C4-2B (cell line): ENCODE measurements at regions not wholly inside any gene's neighbourhood (a gene's known extent, or its start where the extent isn't known, plus 50 kb on each side); places are given as distances from the start of the nearest gene placed in this dataset.

Experiments used
- ZFX ChIP-seq: fragments of 450-650 bp; IDR thresholded peaks from 2 replicates; pipeline ENCODE4 v1.6.1; 2017
- TF ChIP-seq, protein P1 (sequence below): fragments of 450-650 bp; conservative IDR thresholded peaks from 2 replicates; pipeline ENCODE4 v1.5.1; 2017; ENCODE audit warnings: mild to moderate bottlenecking

DNA sequence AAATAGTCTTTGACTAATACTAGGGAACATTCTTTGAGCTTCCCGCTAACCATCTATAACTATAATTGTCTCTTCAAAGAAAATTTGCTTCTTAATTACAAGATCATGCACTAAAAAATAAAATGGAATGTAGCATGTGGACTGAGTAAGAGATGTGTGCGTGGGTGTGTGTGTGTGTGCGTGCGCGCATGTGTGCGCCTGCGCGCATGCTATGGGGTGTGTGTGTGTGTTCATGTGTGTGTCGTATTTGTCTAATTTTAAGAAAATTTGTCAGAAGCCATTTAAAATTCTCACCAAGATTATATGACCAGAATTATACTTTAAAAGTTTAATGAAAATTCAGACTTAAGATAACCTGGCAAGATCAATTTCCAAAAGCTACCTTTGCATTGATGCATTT is 593.0 kb downstream of the ACTL7B start:
- TF ChIP-seq, protein P1, sequence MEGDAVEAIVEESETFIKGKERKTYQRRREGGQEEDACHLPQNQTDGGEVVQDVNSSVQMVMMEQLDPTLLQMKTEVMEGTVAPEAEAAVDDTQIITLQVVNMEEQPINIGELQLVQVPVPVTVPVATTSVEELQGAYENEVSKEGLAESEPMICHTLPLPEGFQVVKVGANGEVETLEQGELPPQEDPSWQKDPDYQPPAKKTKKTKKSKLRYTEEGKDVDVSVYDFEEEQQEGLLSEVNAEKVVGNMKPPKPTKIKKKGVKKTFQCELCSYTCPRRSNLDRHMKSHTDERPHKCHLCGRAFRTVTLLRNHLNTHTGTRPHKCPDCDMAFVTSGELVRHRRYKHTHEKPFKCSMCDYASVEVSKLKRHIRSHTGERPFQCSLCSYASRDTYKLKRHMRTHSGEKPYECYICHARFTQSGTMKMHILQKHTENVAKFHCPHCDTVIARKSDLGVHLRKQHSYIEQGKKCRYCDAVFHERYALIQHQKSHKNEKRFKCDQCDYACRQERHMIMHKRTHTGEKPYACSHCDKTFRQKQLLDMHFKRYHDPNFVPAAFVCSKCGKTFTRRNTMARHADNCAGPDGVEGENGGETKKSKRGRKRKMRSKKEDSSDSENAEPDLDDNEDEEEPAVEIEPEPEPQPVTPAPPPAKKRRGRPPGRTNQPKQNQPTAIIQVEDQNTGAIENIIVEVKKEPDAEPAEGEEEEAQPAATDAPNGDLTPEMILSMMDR, result no peak
- TF ChIP-seq ZFX, result no peak
